ENCODE measurements at regions not wholly inside any gene's neighbourhood (a gene's known extent, or its start where the extent isn't known, plus 50 kb on each side); places are given as distances from the start of the nearest gene placed in this dataset.

GRCh38 chr11:116079580-116079979 lies 575.4 kb upstream of the CADM1 start:
- TF ChIP-seq RAD21 (conservative IDR thresholded peaks at IDR 0.05) (no peak), CTCF (IDR thresholded peaks at IDR 0.05; ENCODE audit: poor library complexity, severe bottlenecking) (no peak), TAF1 (IDR thresholded peaks at IDR 0.05; ENCODE audit: low read depth) (no peak), SMC3 (conservative IDR thresholded peaks at IDR 0.05; ENCODE audit: poor library complexity) (no peak), EZH2 (IDR thresholded peaks at IDR 0.05; ENCODE audit: borderline replicate concordance, insufficient read depth, low read length, poor library complexity, severe bottlenecking) (no peak), POLR2AphosphoS5 (IDR thresholded peaks at IDR 0.05) (no peak)

All from neural cell (in vitro differentiated cells).